Tibial nerve (tissue), 4 donors: ENCODE measurements at regions not wholly inside any gene's neighbourhood (a gene's known extent, or its start where the extent isn't known, plus 50 kb on each side); places are given as distances from the start of the nearest gene placed in this dataset.

Experiments
- CTCF ChIP-seq, 5 experiments: fragments of 200-600 bp in 3 of 5; fragments of 450-650 bp in 2 of 5; sonication (generic) in 3 of 5; IDR thresholded peaks; one replicate each; pipeline ENCODE4 v1.5.1; 2016 to 2019; ENCODE audit warnings: antibody characterized with exemption in 5 of 5, mild to moderate bottlenecking in 3 of 5, moderate library complexity in 2 of 5
- EP300 ChIP-seq, 2 donors: sonication (generic); formaldehyde crosslinking; IDR thresholded peaks; one replicate each; pipeline ENCODE4 v1.6.1; 2017; ENCODE audit warnings: antibody characterized with exemption in 2 of 2, mild to moderate bottlenecking in 1 of 2
- POLR2A ChIP-seq, 2 donors: fragments of 450-650 bp; IDR thresholded peaks; one replicate each; pipeline ENCODE4 v1.6.1; 2017; ENCODE audit warnings: antibody characterized with exemption in 2 of 2, mild to moderate bottlenecking in 2 of 2, moderate library complexity in 2 of 2

DNA sequence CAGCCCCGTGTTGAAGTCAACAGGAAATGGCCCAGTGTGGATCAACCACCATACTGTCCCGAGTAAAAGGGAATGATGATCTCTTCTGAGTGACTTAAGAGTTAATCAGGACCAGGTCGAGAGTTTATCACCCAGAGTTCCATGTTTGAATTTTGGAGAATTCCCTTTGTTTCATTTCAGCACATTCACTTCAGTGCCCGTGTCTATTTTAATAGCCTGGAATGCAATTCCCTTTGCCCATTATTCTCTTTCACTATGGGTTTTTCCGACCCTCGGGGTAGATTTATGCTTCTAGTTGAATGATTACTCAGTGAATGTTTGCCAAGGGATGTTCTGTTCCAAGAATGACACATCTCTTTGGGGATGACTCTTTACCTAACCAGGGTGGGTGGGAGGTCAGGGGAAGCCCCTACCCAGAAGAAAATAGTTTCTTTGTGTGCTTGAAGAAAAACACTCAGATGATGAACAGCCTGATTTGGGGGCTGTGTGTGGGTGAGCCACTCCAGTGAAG is 594.9 kb downstream of the INHBA start:
- TF ChIP-seq POLR2A (IDR thresholded peaks at IDR 0.05) = no peak
- TF ChIP-seq CTCF (IDR thresholded peaks at IDR 0.05) = no peak
- no peak for TF ChIP-seq EP300 (IDR thresholded peaks at IDR 0.05)
